Vagina (tissue), 2 donors: ENCODE measurements at regions not wholly inside any gene's neighbourhood (a gene's known extent, or its start where the extent isn't known, plus 50 kb on each side); places are given as distances from the start of the nearest gene placed in this dataset. TPM values are rescaled to one million over a fixed set of nuclear protein-coding genes. Genes with fewer than 3 reads are reported as not detected.

Source experiments
- DNase-seq, 2 donors: peaks; one replicate each; pipeline ENCODE4 v3.0.0-alpha.2; 2017; ENCODE audit errors: extremely low spot score in 2 of 2
- H3K27ac ChIP-seq: fragments of 200-600 bp; sonication (generic); one replicate; pipeline ENCODE4 v1.5.1; 2019
- H3K27me3 ChIP-seq: fragments of 200-600 bp; sonication (generic); one replicate; pipeline ENCODE4 v1.5.1; 2019
- H3K36me3 ChIP-seq, 2 donors: fragments of 200-600 bp; sonication (generic); one replicate each; pipeline ENCODE4 v1.5.1; 2017 to 2019
- H3K4me1 ChIP-seq: fragments of 200-600 bp; sonication (generic); one replicate; pipeline ENCODE4 v1.5.1; 2019
- H3K4me3 ChIP-seq, 2 donors: fragments of 200-600 bp; sonication (generic); 1 replicate in 1 of 2; 2 replicates in 1 of 2; pipeline ENCODE4 v1.5.1; 2016 to 2019
- H3K9me3 ChIP-seq: fragments of 200-600 bp; sonication (generic); one replicate; pipeline ENCODE4 v1.5.1; 2019
- CTCF ChIP-seq, 3 experiments: fragments of 450-650 bp in 2 of 3; fragments of 200-600 bp in 1 of 3; sonication (generic) in 1 of 3; IDR thresholded peaks; one replicate each; pipeline ENCODE4 v1.5.1; 2017 to 2019; ENCODE audit warnings: antibody characterized with exemption in 3 of 3, mild to moderate bottlenecking in 2 of 3, moderate library complexity in 2 of 3
- POLR2A ChIP-seq, 2 donors: fragments of 450-650 bp; IDR thresholded peaks; one replicate each; pipeline ENCODE4 v1.6.1; 2017; ENCODE audit warnings: antibody characterized with exemption in 2 of 2, mild to moderate bottlenecking in 2 of 2, moderate library complexity in 2 of 2
- POLR2AphosphoS5 ChIP-seq, 2 donors: sonication (generic); formaldehyde crosslinking; IDR thresholded peaks; one replicate each; pipeline ENCODE4 v1.9.0; 2017; ENCODE audit warnings: antibody characterized with exemption in 2 of 2, mild to moderate bottlenecking in 2 of 2, low read depth in 1 of 2; ENCODE audit not compliant: insufficient read depth in 1 of 2
- intact Hi-C: fragments of 100-400 bp; cut with DNase I; formaldehyde crosslinking; loops from one replicate; pipeline ENCODE4 v1.15.1; 2023
- small RNA-seq: library from RNA; depleted of rRNA; stranded (forward); fragments of <200 nt; gene quantifications from one replicate; pipeline ENCODE3, GENCODE V24; 2016

- intact Hi-C loops = no loop called here
- Histone ChIP-seq H3K27me3 (no peaks in the 10 kb centered on the region), H3K27ac (no peak overlapping the region), H3K4me3 (no peak overlapping the region), H3K4me1 (no peaks in the 10 kb centered on the region), H3K9me3 (no peaks in the 10 kb centered on the region), H3K36me3 (no peaks in the 10 kb centered on the region)
- DNase-seq = no peak
- no peak for TF ChIP-seq CTCF (IDR thresholded peaks at IDR 0.05)
- no peak for TF ChIP-seq POLR2A (IDR thresholded peaks at IDR 0.05)
- no peak for TF ChIP-seq POLR2AphosphoS5 (IDR thresholded peaks at IDR 0.05; ENCODE audit: insufficient read depth in 1 of 2, low read depth in 1 of 2)
Measured at GRCh38 chr12:62205346-62205745, 54.9 kb upstream of the USP15 start.

- Histone ChIP-seq H3K27me3 (no peaks in the 10 kb centered on the region), H3K9me3 (no peaks in the 10 kb centered on the region), H3K4me1 (no peaks in the 10 kb centered on the region), H3K36me3 (no peaks in the 10 kb centered on the region), H3K4me3 (no peak overlapping the region), H3K27ac (no peak overlapping the region)
- no peak for TF ChIP-seq POLR2A (IDR thresholded peaks at IDR 0.05)
- no peak for TF ChIP-seq CTCF (IDR thresholded peaks at IDR 0.05)
- no peak for TF ChIP-seq POLR2AphosphoS5 (IDR thresholded peaks at IDR 0.05; ENCODE audit: insufficient read depth in 1 of 2, low read depth in 1 of 2)
- DNase-seq = no peak
- intact Hi-C loops = no loop called here
Measured at GRCh38 chr12:62207248-62207647, 53.0 kb upstream of the USP15 start.

Small RNA genes lying in the stretch of these regions (small RNA-seq; reads per million reads assigned to genes)
- gene RF00019 (not detected), gene RF00413 (not detected)
